Endothelial cell of umbilical vein (primary cell): ENCODE measurements at regions not wholly inside any gene's neighbourhood (a gene's known extent, or its start where the extent isn't known, plus 50 kb on each side); places are given as distances from the start of the nearest gene placed in this dataset.

ENCODE experiments used
- CTCF ChIP-seq, 2 donors: IDR thresholded peaks; 1 replicate in 1 of 2; 2 replicates in 1 of 2; pipeline ENCODE4 v1.5.1; 2011; ENCODE audit warnings: low read length in 2 of 2, mild to moderate bottlenecking in 2 of 2, moderate library complexity in 2 of 2, control low read depth in 1 of 2, inconsistent platforms in 1 of 2, low read depth in 1 of 2; ENCODE audit not compliant: insufficient read depth in 1 of 2; ENCODE audit errors: extremely low read depth in 1 of 2
- EZH2 ChIP-seq: IDR thresholded peaks from 2 replicates; pipeline ENCODE4 v1.6.1; 2012; ENCODE audit warnings: borderline replicate concordance, low read depth, mild to moderate bottlenecking, moderate library complexity, low read length, inconsistent platforms; ENCODE audit not compliant: severe bottlenecking
- FOS ChIP-seq: IDR thresholded peaks from 2 replicates; pipeline ENCODE4 v1.6.1; 2011; ENCODE audit warnings: mild to moderate bottlenecking, low read length, moderate library complexity, borderline replicate concordance; ENCODE audit not compliant: insufficient read depth
- GATA2 ChIP-seq: IDR thresholded peaks from 2 replicates; pipeline ENCODE4 v1.7.0; 2011; ENCODE audit warnings: low read depth, mild to moderate bottlenecking, moderate library complexity, mixed read lengths, low read length; ENCODE audit not compliant: insufficient read length, insufficient read depth
- JUN ChIP-seq: IDR thresholded peaks from 2 replicates; pipeline ENCODE4 v1.6.1; 2011; ENCODE audit warnings: borderline replicate concordance, low read depth; ENCODE audit not compliant: insufficient read length, insufficient read depth
- MAX ChIP-seq: IDR thresholded peaks from 2 replicates; pipeline ENCODE4 v1.6.1; 2011; ENCODE audit not compliant: insufficient read depth, insufficient read length
- MYC ChIP-seq: IDR thresholded peaks from one replicate; pipeline ENCODE4 v1.6.1; 2011; ENCODE audit warnings: mild to moderate bottlenecking, low read depth, low read length
- POLR2A ChIP-seq: IDR thresholded peaks from 2 replicates; pipeline ENCODE4 v1.6.1; 2012; ENCODE audit warnings: low read depth, mild to moderate bottlenecking, control low read depth, low read length
- POLR2AphosphoS5 ChIP-seq: IDR thresholded peaks from 2 replicates; pipeline ENCODE4 v1.6.1; 2012; ENCODE audit warnings: low read depth, mild to moderate bottlenecking, control low read depth, low read length, moderate library complexity; ENCODE audit not compliant: insufficient read depth

- TF ChIP-seq CTCF (IDR thresholded peaks at IDR 0.05; ENCODE audit: extremely low read depth in 1 of 2, insufficient read depth in 1 of 2, low read depth in 1 of 2, low read length in 2 of 2) (no peak), EZH2 (no peak), MYC (no peak), POLR2A (no peak), POLR2AphosphoS5 (no peak), JUN (no peak), MAX (no peak), FOS (no peak), GATA2 (no peak)
These were observed 67.4 kb downstream of the CARTPT start for GRCh38 chr5:71786337-71787055.
